ENCODE measurements at regions not wholly inside any gene's neighbourhood (a gene's known extent, or its start where the extent isn't known, plus 50 kb on each side); places are given as distances from the start of the nearest gene placed in this dataset.

DNA sequence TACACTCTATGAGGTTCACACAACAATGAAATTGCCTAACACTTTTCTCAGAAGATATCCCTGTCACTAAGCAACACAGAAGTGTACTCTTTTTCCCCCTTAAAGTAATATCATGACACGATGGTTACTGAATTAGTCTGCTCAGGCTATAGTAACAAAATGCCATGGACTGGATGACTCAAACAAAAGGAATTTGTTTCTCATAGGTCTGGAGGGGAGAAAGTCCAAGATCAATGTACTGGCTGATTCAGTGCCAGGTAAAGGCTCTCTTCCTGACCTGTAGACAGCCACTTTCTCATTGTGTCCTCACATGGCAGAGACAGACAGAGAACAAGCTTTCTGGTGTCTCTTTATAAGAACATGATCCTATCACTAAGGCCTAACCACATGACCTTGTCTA is 211.9 kb downstream of the RBM43 start:
- H3K4me3 ChIP-seq (replicated peaks; ENCODE audit: low read depth, low read length) = no peak overlapping the region
- no peak for DNase-seq (ENCODE audit: extremely low read depth, low read depth)
- TF ChIP-seq, protein P1, sequence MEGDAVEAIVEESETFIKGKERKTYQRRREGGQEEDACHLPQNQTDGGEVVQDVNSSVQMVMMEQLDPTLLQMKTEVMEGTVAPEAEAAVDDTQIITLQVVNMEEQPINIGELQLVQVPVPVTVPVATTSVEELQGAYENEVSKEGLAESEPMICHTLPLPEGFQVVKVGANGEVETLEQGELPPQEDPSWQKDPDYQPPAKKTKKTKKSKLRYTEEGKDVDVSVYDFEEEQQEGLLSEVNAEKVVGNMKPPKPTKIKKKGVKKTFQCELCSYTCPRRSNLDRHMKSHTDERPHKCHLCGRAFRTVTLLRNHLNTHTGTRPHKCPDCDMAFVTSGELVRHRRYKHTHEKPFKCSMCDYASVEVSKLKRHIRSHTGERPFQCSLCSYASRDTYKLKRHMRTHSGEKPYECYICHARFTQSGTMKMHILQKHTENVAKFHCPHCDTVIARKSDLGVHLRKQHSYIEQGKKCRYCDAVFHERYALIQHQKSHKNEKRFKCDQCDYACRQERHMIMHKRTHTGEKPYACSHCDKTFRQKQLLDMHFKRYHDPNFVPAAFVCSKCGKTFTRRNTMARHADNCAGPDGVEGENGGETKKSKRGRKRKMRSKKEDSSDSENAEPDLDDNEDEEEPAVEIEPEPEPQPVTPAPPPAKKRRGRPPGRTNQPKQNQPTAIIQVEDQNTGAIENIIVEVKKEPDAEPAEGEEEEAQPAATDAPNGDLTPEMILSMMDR (IDR thresholded peaks at IDR 0.05; ENCODE audit: low read depth, low read length, missing control alignments) = no peak

DNA sequence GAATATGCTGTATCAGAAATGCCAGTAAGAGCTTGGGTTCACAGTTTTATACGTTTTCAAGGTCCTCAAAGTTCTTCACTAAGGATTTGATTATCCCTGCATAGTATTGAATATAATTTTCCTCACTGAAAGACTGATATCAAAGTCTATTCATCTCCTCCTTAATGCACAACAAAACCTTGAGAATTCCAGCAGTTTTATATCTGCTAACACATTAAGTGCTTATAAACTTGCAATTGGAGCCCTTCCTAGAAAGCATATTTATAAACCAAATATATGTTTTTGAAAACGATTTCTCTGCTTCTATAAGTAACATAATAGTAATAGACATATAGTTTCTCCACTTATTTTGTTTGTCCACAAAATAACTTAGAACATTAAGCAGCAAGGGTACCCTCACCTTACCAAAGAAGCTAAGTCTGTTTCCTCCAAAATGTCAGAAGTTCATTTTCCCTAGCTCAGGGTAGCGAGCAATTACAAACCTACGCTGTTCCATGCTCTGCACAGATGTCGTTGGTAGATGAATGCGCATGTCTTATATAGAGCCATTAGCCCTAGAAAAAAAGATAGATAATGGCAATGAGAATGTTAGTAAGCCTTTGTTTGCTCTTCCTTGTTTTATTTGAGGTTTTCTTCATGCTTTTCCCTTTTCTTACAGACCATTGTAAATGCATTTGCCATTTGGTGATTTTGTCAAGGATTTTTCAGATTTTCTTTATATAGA is 213.2 kb downstream of the RBM43 start:
- TF ChIP-seq, protein P1 (IDR thresholded peaks at IDR 0.05; ENCODE audit: low read depth, low read length, missing control alignments) = no peak
- DNase-seq (ENCODE audit: extremely low read depth, low read depth) = no peak
- H3K4me3 ChIP-seq (replicated peaks; ENCODE audit: low read depth, low read length) = no peak overlapping the region

DNA sequence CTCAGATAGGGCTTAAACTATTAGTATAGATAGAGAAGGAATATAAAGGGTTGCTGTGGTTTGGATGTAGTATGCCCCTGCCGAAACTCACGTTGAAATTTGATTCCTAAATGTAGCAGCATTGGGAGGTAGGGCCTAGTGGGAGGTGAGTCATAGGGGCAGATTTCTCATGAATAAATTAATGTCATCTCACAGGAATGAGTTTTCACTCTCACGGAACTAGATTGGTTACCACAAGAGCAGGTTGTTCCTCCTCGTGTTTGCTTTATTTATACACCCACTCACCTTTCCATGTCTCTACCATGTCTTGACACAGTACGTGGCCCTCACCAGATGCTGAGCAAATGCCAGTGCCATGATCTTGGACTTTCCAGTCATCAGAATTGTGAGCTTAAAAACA is 218.2 kb downstream of the RBM43 start:
- DNase-seq (ENCODE audit: extremely low read depth, low read depth) = peak; percentile 58
- no peak overlapping the region for H3K4me3 ChIP-seq (replicated peaks; ENCODE audit: low read depth, low read length)
- TF ChIP-seq, protein P1 (IDR thresholded peaks at IDR 0.05; ENCODE audit: low read depth, low read length, missing control alignments) = no peak

DNA sequence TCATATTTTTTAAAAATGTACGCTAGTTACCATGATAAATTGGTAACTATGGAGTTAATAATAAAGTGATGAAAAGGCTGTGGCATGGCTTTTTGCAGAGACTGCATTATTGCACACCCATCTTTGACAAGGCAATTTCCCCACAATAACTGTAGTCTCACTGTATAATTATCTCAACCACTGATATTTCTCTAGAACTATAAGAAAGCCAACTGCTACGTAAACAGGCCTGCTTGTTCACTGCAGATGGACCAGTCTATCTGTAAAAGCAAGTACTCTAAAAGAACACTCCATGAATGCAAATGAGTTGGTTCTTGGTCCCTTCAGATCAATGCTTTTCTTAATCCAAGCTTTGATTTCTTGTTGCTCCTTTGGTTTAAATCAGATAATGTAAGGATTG is 218.7 kb downstream of the RBM43 start:
- TF ChIP-seq, protein P1 (IDR thresholded peaks at IDR 0.05; ENCODE audit: low read depth, low read length, missing control alignments) = no peak
- no peak for DNase-seq (ENCODE audit: extremely low read depth, low read depth)
- H3K4me3 ChIP-seq (replicated peaks; ENCODE audit: low read depth, low read length) = no peak overlapping the region

DNA sequence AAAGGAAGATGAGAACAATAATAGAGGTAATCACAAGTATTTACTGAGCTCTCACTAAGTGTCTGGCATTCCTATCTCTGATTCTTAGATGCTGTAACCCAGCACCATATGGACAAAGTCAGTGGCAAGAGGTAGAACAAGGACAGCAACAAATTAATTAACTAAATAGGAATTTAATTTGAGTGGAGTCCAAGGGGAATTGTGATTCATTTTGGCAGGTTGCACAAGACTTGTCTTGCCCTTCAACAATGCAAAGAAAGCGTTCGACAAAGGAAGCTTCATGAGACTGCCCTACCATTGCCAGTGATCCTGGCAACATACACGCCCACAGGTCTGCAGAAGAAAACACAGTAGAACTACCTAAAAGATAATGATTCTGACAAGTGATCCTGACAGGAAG is 221.6 kb downstream of the RBM43 start:
- H3K4me3 ChIP-seq (replicated peaks; ENCODE audit: low read depth, low read length) = no peak overlapping the region
- TF ChIP-seq, protein P1 (IDR thresholded peaks at IDR 0.05; ENCODE audit: low read depth, low read length, missing control alignments) = no peak
- DNase-seq (ENCODE audit: extremely low read depth, low read depth) = no peak

DNA sequence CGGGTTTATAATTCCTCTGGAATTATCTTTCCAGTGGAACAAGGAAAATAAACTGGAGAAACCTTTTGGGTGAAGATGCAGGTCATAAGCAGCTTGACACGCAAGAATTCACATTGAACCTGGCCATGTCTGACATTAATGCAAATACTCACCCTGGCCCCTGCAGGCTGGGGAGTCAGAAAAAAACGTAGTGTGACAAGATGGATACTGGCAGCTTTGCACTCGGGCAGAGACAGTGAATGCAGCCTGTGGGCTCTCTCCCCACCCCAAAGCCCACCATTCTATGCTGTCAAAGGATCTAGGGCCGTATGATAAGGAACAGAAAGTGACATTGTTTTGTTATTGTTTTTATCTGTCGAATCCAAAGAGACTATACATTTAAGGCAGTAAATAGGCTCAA is 223.1 kb downstream of the RBM43 start:
- DNase-seq (ENCODE audit: extremely low read depth, low read depth) = no peak
- TF ChIP-seq, protein P1 (IDR thresholded peaks at IDR 0.05; ENCODE audit: low read depth, low read length, missing control alignments) = no peak
- H3K4me3 ChIP-seq (replicated peaks; ENCODE audit: low read depth, low read length) = no peak overlapping the region

DNA sequence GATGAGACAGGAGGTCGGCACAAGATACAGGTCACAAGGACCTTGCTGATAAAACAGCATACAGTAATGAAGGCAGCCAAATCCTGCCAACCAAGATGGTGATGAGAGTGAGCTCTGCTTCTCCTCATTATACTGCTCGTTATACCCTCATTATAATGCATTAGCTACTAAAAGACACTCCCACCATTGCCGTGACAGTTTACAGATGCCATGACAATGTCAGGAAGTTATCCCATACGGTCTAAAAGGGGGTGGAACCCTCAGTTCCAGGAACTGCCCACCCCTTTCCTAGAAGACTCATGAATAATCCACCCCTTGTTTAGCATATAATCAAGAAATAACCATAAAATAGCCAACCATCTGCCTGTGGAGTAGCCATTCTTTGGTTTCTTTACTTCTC is 224.2 kb downstream of the RBM43 start:
- TF ChIP-seq, protein P1 (IDR thresholded peaks at IDR 0.05; ENCODE audit: low read depth, low read length, missing control alignments) = no peak
- no peak overlapping the region for H3K4me3 ChIP-seq (replicated peaks; ENCODE audit: low read depth, low read length)
- no peak for DNase-seq (ENCODE audit: extremely low read depth, low read depth)
